ENCODE measurements at regions not wholly inside any gene's neighbourhood (a gene's known extent, or its start where the extent isn't known, plus 50 kb on each side); places are given as distances from the start of the nearest gene placed in this dataset.
"Not testable (repeated sequence)": the region's sequence is repeated elsewhere in the genome, so short reads cannot be mapped to it uniquely, and the experiment has no call there.

DNA sequence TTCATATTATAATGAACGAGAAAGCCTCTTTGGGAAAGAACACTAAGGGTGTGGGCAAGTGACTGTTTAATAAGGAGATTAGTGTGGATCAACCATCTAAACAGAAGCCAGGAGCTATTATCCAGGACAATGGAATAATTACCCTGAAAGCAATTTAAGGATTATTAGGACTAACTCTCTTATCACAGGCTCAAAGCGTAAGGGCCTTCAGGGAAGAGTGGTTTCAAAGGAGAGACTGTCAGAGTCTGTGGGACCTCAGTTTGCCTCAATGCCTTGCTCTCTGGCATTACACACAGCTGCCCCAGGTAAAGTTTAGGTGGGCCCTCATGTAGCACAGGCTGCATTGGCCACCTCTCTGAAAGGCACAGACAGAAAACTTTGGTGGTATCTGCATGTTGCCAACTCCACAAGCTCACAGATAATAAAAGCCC, 717.2 kb upstream of the ADGRL3 start:
- Histone ChIP-seq H3K27me3 (ENCODE audit: control insufficient read depth, insufficient read depth, low read length) (no peaks in the 10 kb centered on the region), H3K36me3 (ENCODE audit: control insufficient read depth, insufficient read depth, low read length) (no peaks in the 10 kb centered on the region), H3K4me3 (ENCODE audit: low read length) (no peak overlapping the region), H3K27ac (ENCODE audit: low read length) (no peak overlapping the region), H3K4me1 (ENCODE audit: control insufficient read depth, insufficient read depth, low read length) (peaks cover 2% of the 10 kb centered on the region; the same call in 1 of the 2 replicates), H3K9me3 (ENCODE audit: control insufficient read depth, insufficient read depth, low read length) (no peaks in the 10 kb centered on the region)
- DNase-seq (ENCODE audit: low read depth, low spot score), result no peak
- no CpG with 5 or more reads among the region's 2 CpGs for WGBS (ENCODE audit: insufficient coverage, insufficient read length)

DNA sequence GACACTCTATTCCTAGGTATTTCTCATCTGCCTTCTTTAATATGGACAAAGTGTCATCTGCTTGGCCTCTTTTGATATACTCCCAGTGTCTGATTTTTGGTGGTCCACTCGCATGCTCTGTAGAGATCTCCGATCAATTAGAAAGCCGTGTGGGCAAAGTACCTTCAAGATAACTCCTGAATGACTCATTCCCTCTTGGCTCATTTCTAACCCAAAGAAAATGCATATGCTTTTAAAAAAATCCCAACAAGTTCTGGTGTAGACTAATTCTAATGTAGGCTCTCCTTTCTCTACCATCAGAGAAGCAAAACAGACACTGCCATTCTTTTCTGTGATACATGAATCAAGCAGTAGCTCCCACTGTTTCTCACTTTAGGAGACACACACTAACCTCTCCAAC, 714.9 kb upstream of the ADGRL3 start:
- no peak overlapping the region for H3K4me3 ChIP-seq (ENCODE audit: low read length)
- no peaks in the 10 kb centered on the region for H3K27me3 ChIP-seq (ENCODE audit: control insufficient read depth, insufficient read depth, low read length)
- DNase-seq (ENCODE audit: low read depth, low spot score), result no peak
- no peak overlapping the region for H3K27ac ChIP-seq (ENCODE audit: low read length)
- H3K36me3 ChIP-seq (ENCODE audit: control insufficient read depth, insufficient read depth, low read length), result no peaks in the 10 kb centered on the region
- no CpG with 5 or more reads among the region's 3 CpGs for WGBS (ENCODE audit: insufficient coverage, insufficient read length)
- H3K4me1 ChIP-seq (ENCODE audit: control insufficient read depth, insufficient read depth, low read length), result peaks cover 2% of the 10 kb centered on the region; the same call in 1 of the 2 replicates
- no peaks in the 10 kb centered on the region for H3K9me3 ChIP-seq (ENCODE audit: control insufficient read depth, insufficient read depth, low read length)

DNA sequence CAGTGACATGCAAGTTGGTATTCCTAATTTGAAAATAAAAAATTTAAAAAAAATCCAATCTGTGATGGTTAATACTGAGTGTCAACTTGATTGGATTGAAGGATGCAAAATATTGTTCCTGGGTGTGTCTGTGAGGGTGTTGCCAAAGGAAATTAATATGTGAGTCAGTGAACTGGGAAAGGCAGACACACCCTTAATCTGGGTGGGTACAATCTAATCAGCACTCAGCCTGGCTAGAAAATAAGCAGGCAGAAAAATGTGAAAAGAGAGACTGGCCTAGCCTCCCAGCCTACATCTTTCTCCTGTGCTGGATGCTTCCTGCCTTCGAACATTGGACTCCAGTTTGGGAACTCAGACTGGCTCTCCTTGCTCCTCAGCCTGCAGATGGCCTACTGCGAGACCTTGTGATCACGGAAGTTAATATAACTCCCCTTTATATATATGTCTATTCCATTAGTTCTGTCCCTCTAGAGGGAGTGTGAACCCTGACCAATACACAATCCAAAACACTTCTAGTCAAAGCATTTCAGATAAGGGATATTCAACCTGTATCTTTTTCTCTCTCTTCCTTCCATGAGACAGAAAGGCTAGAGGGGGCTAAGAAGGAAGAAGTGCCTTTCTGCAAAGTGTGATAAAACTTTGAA, 712.9 kb upstream of the ADGRL3 start:
- H3K4me3 ChIP-seq (ENCODE audit: low read length); H3K27ac ChIP-seq (ENCODE audit: low read length); DNase-seq (ENCODE audit: low read depth, low spot score); H3K9me3 ChIP-seq (ENCODE audit: control insufficient read depth, insufficient read depth, low read length); H3K4me1 ChIP-seq (ENCODE audit: control insufficient read depth, insufficient read depth, low read length); H3K27me3 ChIP-seq (ENCODE audit: control insufficient read depth, insufficient read depth, low read length); H3K36me3 ChIP-seq (ENCODE audit: control insufficient read depth, insufficient read depth, low read length): not testable (repeated sequence)
- no CpG with 5 or more reads among the region's 3 CpGs for WGBS (ENCODE audit: insufficient coverage, insufficient read length)

DNA sequence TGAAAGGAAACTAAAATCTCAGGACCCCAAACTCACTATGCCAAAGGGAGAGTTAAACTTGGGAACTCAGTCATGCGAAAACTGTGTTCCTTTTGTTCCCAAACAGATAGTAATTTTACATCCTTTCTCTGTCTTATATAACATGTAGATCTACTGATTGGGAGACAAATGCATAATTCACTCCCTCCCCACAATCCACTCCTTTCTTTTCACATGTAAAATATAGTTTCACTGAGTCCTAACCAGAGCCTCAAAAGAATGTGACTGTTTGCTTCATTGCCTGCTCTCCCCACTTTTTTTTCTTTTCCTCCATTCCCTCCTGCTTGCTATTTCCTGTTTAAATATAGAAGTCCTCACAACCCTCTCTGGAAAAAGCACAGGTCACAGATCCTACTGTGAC, 699.3 kb upstream of the ADGRL3 start:
- Histone ChIP-seq H3K27ac (ENCODE audit: low read length) (no peak overlapping the region), H3K4me3 (ENCODE audit: low read length) (no peak overlapping the region), H3K9me3 (ENCODE audit: control insufficient read depth, insufficient read depth, low read length) (no peaks in the 10 kb centered on the region), H3K36me3 (ENCODE audit: control insufficient read depth, insufficient read depth, low read length) (no peaks in the 10 kb centered on the region), H3K4me1 (ENCODE audit: control insufficient read depth, insufficient read depth, low read length) (no peaks in the 10 kb centered on the region), H3K27me3 (ENCODE audit: control insufficient read depth, insufficient read depth, low read length) (no peaks in the 10 kb centered on the region)
- no peak for DNase-seq (ENCODE audit: low read depth, low spot score)
- WGBS (ENCODE audit: insufficient coverage, insufficient read length), result no CpG with 5 or more reads among the region's 1 CpG

DNA sequence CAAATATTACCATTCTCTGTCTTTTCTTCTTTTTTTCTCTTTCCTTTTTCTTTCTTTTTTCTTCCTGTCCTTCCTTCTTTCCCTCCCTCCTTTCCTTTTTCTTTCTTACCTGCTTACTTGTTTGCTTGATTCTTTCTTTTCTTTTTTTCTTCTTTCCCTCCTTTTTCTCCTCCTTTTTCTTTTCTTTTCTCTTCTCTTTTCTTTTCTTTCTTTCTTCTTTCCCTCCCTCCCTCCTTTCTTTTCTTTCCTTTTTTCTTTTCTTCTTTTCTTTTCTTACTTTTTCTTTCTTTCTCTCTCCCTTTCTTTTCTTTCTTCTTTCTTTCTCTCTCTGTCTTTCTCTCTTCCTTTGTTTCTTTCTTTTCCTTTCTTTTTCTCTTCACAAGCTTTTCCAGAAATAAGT, 697.4 kb upstream of the ADGRL3 start:
- H3K27me3 ChIP-seq (ENCODE audit: control insufficient read depth, insufficient read depth, low read length), result no peaks in the 10 kb centered on the region
- DNase-seq (ENCODE audit: low read depth, low spot score), result no peak
- no peak overlapping the region for H3K4me3 ChIP-seq (ENCODE audit: low read length)
- no peak overlapping the region for H3K27ac ChIP-seq (ENCODE audit: low read length)
- no peaks in the 10 kb centered on the region for H3K9me3 ChIP-seq (ENCODE audit: control insufficient read depth, insufficient read depth, low read length)
- no peaks in the 10 kb centered on the region for H3K4me1 ChIP-seq (ENCODE audit: control insufficient read depth, insufficient read depth, low read length)
- H3K36me3 ChIP-seq (ENCODE audit: control insufficient read depth, insufficient read depth, low read length), result no peaks in the 10 kb centered on the region

DNA sequence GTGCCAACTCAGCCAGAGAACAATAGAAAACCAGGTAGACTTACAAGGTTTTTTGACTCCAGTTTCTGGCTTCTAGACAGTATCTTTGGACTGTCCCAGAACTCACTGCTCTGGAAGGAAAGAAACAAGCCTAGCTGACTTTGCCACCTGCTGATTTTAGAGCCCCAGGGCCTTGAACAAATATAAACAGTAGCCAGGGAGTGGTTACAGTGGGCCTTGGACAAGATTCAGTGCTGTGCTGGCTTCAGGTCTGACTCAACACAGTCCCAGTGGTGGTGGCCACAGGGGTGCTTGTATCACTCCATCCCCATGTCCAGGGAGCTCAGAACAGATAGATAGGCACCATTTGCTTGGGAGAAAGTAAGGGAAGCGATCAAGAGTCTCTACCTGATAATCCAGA, 694.1 kb upstream of the ADGRL3 start:
- no peaks in the 10 kb centered on the region for H3K36me3 ChIP-seq (ENCODE audit: control insufficient read depth, insufficient read depth, low read length)
- no peaks in the 10 kb centered on the region for H3K9me3 ChIP-seq (ENCODE audit: control insufficient read depth, insufficient read depth, low read length)
- no peaks in the 10 kb centered on the region for H3K27me3 ChIP-seq (ENCODE audit: control insufficient read depth, insufficient read depth, low read length)
- WGBS (ENCODE audit: insufficient coverage, insufficient read length), result no CpG with 5 or more reads among the region's 1 CpG
- H3K4me1 ChIP-seq (ENCODE audit: control insufficient read depth, insufficient read depth, low read length), result no peaks in the 10 kb centered on the region
- H3K4me3 ChIP-seq (ENCODE audit: low read length), result no peak overlapping the region
- no peak overlapping the region for H3K27ac ChIP-seq (ENCODE audit: low read length)
- no peak for DNase-seq (ENCODE audit: low read depth, low spot score)

DNA sequence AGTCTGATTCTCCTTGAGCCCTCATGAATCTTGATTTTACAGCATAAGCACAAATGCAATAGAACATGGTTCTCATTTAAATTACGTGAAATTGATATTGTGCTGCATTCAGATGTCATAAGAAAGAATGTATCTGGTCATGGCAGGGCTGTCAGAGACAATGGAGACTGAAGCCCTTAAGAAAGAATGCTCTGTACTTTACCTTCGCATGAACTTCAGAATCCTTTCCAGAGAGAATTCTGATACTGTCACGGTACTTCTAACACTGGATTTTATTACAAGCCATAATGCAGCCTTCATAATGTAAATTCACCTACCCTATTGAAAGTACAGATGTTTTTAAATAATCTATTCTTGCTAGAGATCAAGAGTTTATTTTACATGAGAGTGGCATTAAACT, 677.9 kb upstream of the ADGRL3 start:
- H3K9me3 ChIP-seq (ENCODE audit: control insufficient read depth, insufficient read depth, low read length), result no peaks in the 10 kb centered on the region
- H3K4me1 ChIP-seq (ENCODE audit: control insufficient read depth, insufficient read depth, low read length), result no peaks in the 10 kb centered on the region
- no peaks in the 10 kb centered on the region for H3K27me3 ChIP-seq (ENCODE audit: control insufficient read depth, insufficient read depth, low read length)
- WGBS (ENCODE audit: insufficient coverage, insufficient read length), result no CpG with 5 or more reads among the region's 3 CpGs
- DNase-seq (ENCODE audit: low read depth, low spot score), result no peak
- H3K4me3 ChIP-seq (ENCODE audit: low read length), result no peak overlapping the region
- H3K27ac ChIP-seq (ENCODE audit: low read length), result no peak overlapping the region
- H3K36me3 ChIP-seq (ENCODE audit: control insufficient read depth, insufficient read depth, low read length), result no peaks in the 10 kb centered on the region

DNA sequence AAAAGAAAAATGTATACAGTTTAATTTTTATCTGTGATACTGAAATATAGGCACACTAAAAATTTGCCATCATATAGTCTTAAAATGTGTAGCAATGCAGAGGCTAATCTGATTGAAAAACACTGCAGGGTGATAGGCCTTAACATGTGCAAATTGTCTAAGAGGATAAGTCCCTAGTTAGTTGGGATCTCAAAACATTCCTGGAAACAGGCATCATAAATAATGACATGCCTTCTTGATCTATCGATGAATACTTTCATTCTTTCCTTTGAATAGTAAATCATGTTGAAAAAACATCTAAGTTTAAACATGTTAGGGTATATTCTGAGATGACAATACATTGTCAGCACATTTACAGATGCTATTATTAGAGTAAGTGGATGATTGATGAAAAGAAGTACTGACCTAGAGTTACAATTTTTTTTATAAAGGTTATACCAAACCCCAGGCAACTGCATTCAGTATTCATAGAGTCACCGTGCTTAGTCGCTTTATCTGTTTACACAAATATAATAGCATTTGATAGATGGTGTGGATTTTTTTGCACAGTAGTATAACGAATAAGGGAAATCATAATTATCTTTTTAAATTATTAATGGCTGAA, 668.2 kb upstream of the ADGRL3 start:
- Histone ChIP-seq H3K9me3 (ENCODE audit: control insufficient read depth, insufficient read depth, low read length) (no peaks in the 10 kb centered on the region), H3K4me1 (ENCODE audit: control insufficient read depth, insufficient read depth, low read length) (no peaks in the 10 kb centered on the region), H3K4me3 (ENCODE audit: low read length) (no peak overlapping the region), H3K27me3 (ENCODE audit: control insufficient read depth, insufficient read depth, low read length) (no peaks in the 10 kb centered on the region), H3K27ac (ENCODE audit: low read length) (no peak overlapping the region), H3K36me3 (ENCODE audit: control insufficient read depth, insufficient read depth, low read length) (no peaks in the 10 kb centered on the region)
- no CpG with 5 or more reads among the region's 4 CpGs for WGBS (ENCODE audit: insufficient coverage, insufficient read length)
- DNase-seq (ENCODE audit: low read depth, low spot score), result no peak

DNA sequence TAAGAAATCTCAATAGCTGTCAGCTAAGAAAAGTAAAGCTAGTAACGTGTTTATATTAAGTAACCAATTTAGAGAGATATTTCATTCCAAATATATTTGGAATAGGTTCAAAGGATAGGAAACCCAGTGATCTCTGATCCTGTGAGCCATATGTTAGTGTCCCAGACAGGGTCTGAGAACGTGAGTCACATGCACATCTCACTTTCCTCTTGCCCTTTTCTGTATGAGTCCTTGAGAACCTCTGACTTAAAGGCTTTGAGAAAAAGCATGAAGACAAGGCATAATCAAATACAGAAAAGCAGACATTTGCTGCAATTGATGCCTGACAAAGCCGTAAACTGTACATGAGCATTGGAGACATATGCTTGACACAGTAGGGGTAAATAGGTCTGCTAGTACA, 655.1 kb upstream of the ADGRL3 start:
- H3K27me3 ChIP-seq (ENCODE audit: control insufficient read depth, insufficient read depth, low read length), result no peaks in the 10 kb centered on the region
- H3K4me1 ChIP-seq (ENCODE audit: control insufficient read depth, insufficient read depth, low read length), result no peaks in the 10 kb centered on the region
- DNase-seq (ENCODE audit: low read depth, low spot score), result no peak
- WGBS (ENCODE audit: insufficient coverage, insufficient read length), result no CpG with 5 or more reads among the region's 3 CpGs
- H3K27ac ChIP-seq (ENCODE audit: low read length), result no peak overlapping the region
- no peak overlapping the region for H3K4me3 ChIP-seq (ENCODE audit: low read length)
- no peaks in the 10 kb centered on the region for H3K9me3 ChIP-seq (ENCODE audit: control insufficient read depth, insufficient read depth, low read length)
- no peaks in the 10 kb centered on the region for H3K36me3 ChIP-seq (ENCODE audit: control insufficient read depth, insufficient read depth, low read length)

DNA sequence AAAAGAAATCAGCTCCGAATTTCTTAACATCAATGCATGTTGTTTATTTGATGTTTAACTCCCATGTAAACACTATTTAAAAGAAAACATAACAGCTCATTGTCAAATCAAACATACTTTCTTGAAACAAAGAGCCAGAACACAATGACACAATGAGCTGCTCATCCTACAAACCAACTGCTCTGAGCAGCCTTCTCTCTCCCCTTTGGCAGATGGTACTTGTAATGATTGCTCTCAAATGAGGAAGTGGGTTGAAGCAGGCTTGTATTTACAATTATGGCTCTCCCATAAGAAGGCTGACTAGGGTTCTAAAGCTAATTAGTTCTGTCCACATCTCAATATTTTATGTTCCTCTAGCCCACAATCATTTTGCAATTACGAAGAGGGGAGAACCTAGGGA, 637.8 kb upstream of the ADGRL3 start:
- Histone ChIP-seq H3K27me3 (ENCODE audit: control insufficient read depth, insufficient read depth, low read length) (no peaks in the 10 kb centered on the region), H3K4me1 (ENCODE audit: control insufficient read depth, insufficient read depth, low read length) (no peaks in the 10 kb centered on the region), H3K4me3 (ENCODE audit: low read length) (no peak overlapping the region), H3K36me3 (ENCODE audit: control insufficient read depth, insufficient read depth, low read length) (no peaks in the 10 kb centered on the region), H3K27ac (ENCODE audit: low read length) (no peak overlapping the region), H3K9me3 (ENCODE audit: control insufficient read depth, insufficient read depth, low read length) (no peaks in the 10 kb centered on the region)
- no peak for DNase-seq (ENCODE audit: low read depth, low spot score)
- no CpG with 5 or more reads among the region's 2 CpGs for WGBS (ENCODE audit: insufficient coverage, insufficient read length)

DNA sequence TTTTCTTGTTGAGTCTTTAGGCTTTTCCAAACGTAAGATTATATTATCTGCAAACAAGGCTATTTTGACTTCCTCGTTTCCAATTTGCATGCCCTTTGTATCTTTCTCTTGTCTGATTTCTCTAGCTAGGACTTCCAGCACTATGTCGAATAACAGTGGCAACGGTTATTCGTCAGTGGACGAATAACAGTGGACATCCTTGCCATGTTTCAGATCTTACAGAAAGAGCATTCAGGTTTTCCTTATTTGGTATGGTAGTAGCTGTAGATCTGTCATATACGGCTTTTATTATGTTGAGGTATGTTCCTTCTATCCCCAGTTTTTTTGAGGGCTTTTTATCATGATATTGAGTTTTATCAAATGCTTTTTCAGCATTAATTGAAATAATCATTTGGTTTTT, 634.6 kb upstream of the ADGRL3 start:
- DNase-seq (ENCODE audit: low read depth, low spot score), result no peak

More for the DNA sequence above, 634.6 kb upstream of the ADGRL3 start:
- Histone ChIP-seq H3K36me3 (ENCODE audit: control insufficient read depth, insufficient read depth, low read length) (no peaks in the 10 kb centered on the region), H3K27ac (ENCODE audit: low read length) (no peak overlapping the region), H3K9me3 (ENCODE audit: control insufficient read depth, insufficient read depth, low read length) (no peaks in the 10 kb centered on the region), H3K4me1 (ENCODE audit: control insufficient read depth, insufficient read depth, low read length) (no peaks in the 10 kb centered on the region), H3K4me3 (ENCODE audit: low read length) (no peak overlapping the region), H3K27me3 (ENCODE audit: control insufficient read depth, insufficient read depth, low read length) (no peaks in the 10 kb centered on the region)
- WGBS (ENCODE audit: insufficient coverage, insufficient read length), result no CpG with 5 or more reads among the region's 7 CpGs

Measured in iPS DF 6.9 (cell line).